ENCODE measurements at regions not wholly inside any gene's neighbourhood (a gene's known extent, or its start where the extent isn't known, plus 50 kb on each side); places are given as distances from the start of the nearest gene placed in this dataset.

DNA sequence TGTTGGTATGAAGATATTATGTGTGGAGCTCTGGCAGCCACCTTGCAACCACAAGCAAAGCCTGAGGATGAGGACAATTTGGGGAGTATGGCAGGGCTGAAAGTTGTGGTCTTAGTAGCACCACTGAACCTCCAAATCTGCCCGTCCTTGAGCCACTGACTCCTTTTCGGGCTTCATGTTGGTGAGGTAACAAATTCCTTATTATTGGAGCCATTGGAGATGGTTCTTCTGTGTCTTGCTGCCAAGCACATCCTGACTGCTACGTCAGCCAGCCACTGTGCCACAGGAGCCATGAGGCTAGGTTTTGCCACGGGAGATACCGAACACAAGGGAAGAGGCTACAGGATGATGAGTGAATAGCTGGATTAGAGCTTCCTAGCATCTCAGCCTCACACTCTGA lies 201.6 kb downstream of the BMP7 start:
- TF ChIP-seq, protein P1, sequence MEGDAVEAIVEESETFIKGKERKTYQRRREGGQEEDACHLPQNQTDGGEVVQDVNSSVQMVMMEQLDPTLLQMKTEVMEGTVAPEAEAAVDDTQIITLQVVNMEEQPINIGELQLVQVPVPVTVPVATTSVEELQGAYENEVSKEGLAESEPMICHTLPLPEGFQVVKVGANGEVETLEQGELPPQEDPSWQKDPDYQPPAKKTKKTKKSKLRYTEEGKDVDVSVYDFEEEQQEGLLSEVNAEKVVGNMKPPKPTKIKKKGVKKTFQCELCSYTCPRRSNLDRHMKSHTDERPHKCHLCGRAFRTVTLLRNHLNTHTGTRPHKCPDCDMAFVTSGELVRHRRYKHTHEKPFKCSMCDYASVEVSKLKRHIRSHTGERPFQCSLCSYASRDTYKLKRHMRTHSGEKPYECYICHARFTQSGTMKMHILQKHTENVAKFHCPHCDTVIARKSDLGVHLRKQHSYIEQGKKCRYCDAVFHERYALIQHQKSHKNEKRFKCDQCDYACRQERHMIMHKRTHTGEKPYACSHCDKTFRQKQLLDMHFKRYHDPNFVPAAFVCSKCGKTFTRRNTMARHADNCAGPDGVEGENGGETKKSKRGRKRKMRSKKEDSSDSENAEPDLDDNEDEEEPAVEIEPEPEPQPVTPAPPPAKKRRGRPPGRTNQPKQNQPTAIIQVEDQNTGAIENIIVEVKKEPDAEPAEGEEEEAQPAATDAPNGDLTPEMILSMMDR (IDR thresholded peaks at IDR 0.05; ENCODE audit: poor library complexity): no peak
- TF ChIP-seq EZH2 (IDR thresholded peaks at IDR 0.05; ENCODE audit: borderline replicate concordance) (no peak), EZH2phosphoT487 (IDR thresholded peaks at IDR 0.05; ENCODE audit: low read depth, severe bottlenecking, unreplicated experiment) (no peak)
